ENCODE measurements at regions not wholly inside any gene's neighbourhood (a gene's known extent, or its start where the extent isn't known, plus 50 kb on each side); places are given as distances from the start of the nearest gene placed in this dataset.

DNA sequence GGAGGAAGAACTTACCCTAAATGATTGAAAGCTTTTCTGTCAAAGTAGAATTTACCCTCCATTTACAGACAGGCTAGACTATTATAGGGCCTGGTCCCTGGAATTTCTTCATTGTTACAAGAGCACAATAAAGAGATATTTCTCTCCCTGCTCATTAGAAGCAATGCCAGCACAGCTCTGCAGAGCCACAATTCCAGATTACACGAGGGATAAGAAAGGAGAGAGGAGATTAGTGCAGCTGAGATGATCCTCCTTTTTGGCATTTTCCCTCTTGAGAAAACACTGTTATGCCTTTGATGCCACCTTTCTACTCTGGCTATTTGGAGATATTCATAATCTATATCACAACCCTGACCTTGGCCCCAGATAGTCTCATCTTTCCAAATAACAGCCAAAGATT lies 1119.5 kb upstream of the TMPRSS15 start:
- TF ChIP-seq CTCF (IDR thresholded peaks at IDR 0.05 in 8 of 11, conservative IDR thresholded peaks at IDR 0.05 in 3 of 11) (no peak), POLR2AphosphoS5 (IDR thresholded peaks at IDR 0.05) (no peak), POLR2A (IDR thresholded peaks at IDR 0.05) (no peak)
